ENCODE measurements at regions not wholly inside any gene's neighbourhood (a gene's known extent, or its start where the extent isn't known, plus 50 kb on each side); places are given as distances from the start of the nearest gene placed in this dataset.

DNA sequence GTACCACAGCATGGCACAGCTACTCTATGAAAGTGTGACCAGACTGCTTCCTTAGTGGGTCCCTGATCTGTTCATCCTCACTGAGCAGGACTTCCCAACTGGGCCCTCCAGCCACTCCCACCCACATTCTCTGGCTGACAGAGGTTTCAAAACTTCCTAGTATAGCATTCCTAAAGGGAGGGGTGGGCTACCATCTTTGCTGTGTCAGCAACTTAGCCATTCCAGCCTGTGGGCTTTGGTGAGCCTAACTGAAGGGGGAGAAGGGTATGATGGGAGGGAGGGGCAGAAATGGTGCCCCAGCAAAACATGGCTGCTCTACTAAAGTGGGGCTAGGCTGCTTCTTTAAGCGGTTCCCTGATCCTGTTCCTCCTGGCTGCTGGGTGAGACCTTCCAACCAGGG lies 265.2 kb upstream of the ADGRL4 start:
- Histone ChIP-seq H3K27ac (no peak overlapping the region), H3K9me3 (peaks cover 0 to 21% of the 10 kb centered on the region in 2 donors), H3K36me3 (no peaks in the 10 kb centered on the region), H3K27me3 (no peaks in the 10 kb centered on the region), H3K4me1 (no peaks in the 10 kb centered on the region), H3K4me3 (no peak overlapping the region)
- intact Hi-C loops (cut with DNase I; ENCODE audit: low total_unique reads), result no loop called here
- TF ChIP-seq POLR2A (IDR thresholded peaks at IDR 0.05) (no peak), POLR2AphosphoS5 (IDR thresholded peaks at IDR 0.05) (no peak)
- TF ChIP-seq, protein P1, sequence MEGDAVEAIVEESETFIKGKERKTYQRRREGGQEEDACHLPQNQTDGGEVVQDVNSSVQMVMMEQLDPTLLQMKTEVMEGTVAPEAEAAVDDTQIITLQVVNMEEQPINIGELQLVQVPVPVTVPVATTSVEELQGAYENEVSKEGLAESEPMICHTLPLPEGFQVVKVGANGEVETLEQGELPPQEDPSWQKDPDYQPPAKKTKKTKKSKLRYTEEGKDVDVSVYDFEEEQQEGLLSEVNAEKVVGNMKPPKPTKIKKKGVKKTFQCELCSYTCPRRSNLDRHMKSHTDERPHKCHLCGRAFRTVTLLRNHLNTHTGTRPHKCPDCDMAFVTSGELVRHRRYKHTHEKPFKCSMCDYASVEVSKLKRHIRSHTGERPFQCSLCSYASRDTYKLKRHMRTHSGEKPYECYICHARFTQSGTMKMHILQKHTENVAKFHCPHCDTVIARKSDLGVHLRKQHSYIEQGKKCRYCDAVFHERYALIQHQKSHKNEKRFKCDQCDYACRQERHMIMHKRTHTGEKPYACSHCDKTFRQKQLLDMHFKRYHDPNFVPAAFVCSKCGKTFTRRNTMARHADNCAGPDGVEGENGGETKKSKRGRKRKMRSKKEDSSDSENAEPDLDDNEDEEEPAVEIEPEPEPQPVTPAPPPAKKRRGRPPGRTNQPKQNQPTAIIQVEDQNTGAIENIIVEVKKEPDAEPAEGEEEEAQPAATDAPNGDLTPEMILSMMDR (IDR thresholded peaks at IDR 0.05), result no peak
- no peak for DNase-seq (ENCODE audit: low spot score in 2 of 2)

DNA sequence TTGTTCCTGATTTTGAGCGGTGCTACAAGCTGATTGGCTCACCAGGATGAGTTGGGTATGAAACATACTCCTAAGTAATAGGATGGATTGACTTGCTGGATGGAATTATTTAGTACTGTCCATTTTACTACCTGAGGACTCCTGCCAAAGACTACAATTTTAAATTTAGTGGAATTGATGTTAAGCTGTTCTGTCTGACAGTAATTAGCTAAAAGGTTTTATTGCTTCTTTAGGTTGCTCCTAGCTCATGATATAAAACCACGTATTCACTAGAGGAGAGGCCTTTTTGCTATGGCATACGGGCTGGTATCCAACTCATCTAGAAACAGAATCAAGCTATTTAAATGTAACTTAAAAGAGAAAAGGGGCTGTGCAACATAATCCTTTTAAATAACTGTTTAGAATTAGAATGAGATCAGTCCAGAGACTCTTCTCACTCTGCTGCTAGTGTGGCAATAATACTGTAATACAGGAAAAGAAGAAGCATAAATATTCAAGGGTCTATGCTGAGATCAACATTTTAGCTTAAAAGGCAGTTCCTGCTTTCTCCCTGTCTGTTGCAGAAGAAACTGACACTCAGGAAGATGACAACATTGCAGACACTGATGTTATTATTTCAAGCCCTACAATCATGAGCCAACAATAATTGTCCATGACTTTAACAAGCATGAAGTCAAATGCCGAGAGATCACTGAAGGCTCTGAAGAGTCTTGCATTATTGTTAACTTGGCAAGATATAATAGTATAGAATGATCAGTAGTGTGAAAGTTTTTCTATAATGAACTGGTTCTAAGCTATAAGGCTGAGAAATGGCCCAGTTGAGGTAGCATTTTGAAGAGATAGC lies 258.7 kb upstream of the ADGRL4 start:
- no peaks in the 10 kb centered on the region for H3K27me3 ChIP-seq
- no peak for DNase-seq (ENCODE audit: low spot score in 2 of 2)
- no peaks in the 10 kb centered on the region for H3K36me3 ChIP-seq
- H3K9me3 ChIP-seq, result no peaks in the 10 kb centered on the region
- TF ChIP-seq POLR2AphosphoS5 (IDR thresholded peaks at IDR 0.05) (no peak), POLR2A (IDR thresholded peaks at IDR 0.05) (no peak)
- TF ChIP-seq, protein P1 (IDR thresholded peaks at IDR 0.05), result no peak
- H3K4me3 ChIP-seq, result no peak overlapping the region
- no peaks in the 10 kb centered on the region for H3K4me1 ChIP-seq
- no peak overlapping the region for H3K27ac ChIP-seq
- intact Hi-C loops (cut with DNase I; ENCODE audit: low total_unique reads), result no loop called here

- Histone ChIP-seq H3K4me1 (no peaks in the 10 kb centered on the region), H3K27ac (no peak overlapping the region), H3K4me3 (no peak overlapping the region), H3K27me3 (no peaks in the 10 kb centered on the region), H3K9me3 (no peaks in the 10 kb centered on the region), H3K36me3 (no peaks in the 10 kb centered on the region)
- intact Hi-C loops (cut with DNase I; ENCODE audit: low total_unique reads), result no loop called here
- no peak for DNase-seq (ENCODE audit: low spot score in 2 of 2)
- TF ChIP-seq POLR2A (IDR thresholded peaks at IDR 0.05) (no peak), POLR2AphosphoS5 (IDR thresholded peaks at IDR 0.05) (no peak)
- TF ChIP-seq, protein P1 (IDR thresholded peaks at IDR 0.05), result no peak
Observed at GRCh38 chr1:79264285-79264684, 257.8 kb upstream of the ADGRL4 start.

GRCh38 chr1:79262745-79263258 lies 256.3 kb upstream of the ADGRL4 start:
- no peak for DNase-seq (ENCODE audit: low spot score in 2 of 2)
- intact Hi-C loops (cut with DNase I; ENCODE audit: low total_unique reads), result no loop called here
- Histone ChIP-seq H3K27me3 (no peaks in the 10 kb centered on the region), H3K4me1 (no peaks in the 10 kb centered on the region), H3K9me3 (no peaks in the 10 kb centered on the region), H3K27ac (no peak overlapping the region), H3K36me3 (no peaks in the 10 kb centered on the region), H3K4me3 (no peak overlapping the region)
- TF ChIP-seq, protein P1 (IDR thresholded peaks at IDR 0.05), result no peak
- TF ChIP-seq POLR2A (IDR thresholded peaks at IDR 0.05), result no peak
- no peak for TF ChIP-seq POLR2AphosphoS5 (IDR thresholded peaks at IDR 0.05)

Data from breast epithelium (tissue), 4 donors.